ENCODE measurements at regions not wholly inside any gene's neighbourhood (a gene's known extent, or its start where the extent isn't known, plus 50 kb on each side); places are given as distances from the start of the nearest gene placed in this dataset.

GRCh38 chr6:127032971-127033370 lies 85.5 kb upstream of the RSPO3 start:
- H3K4me1 ChIP-seq (ENCODE audit: insufficient read depth, low read length, severe bottlenecking), result no peaks in the 10 kb centered on the region
- H2AFZ ChIP-seq (ENCODE audit: low read length), result no peak overlapping the region
- no peak overlapping the region for H3K27ac ChIP-seq (ENCODE audit: low read depth, low read length, poor library complexity, severe bottlenecking)
- H4K20me1 ChIP-seq (ENCODE audit: insufficient read depth, low read length), result no peaks in the 10 kb centered on the region
- H3K4me2 ChIP-seq (ENCODE audit: low read length), result no peak overlapping the region
- H3K27me3 ChIP-seq (ENCODE audit: insufficient read depth, low read length), result no peaks in the 10 kb centered on the region
- no peaks in the 10 kb centered on the region for H3K9me2 ChIP-seq (ENCODE audit: low read depth, low read length)
- no peaks in the 10 kb centered on the region for H3K36me3 ChIP-seq (ENCODE audit: insufficient read depth, low read length)
- H3K9ac ChIP-seq (ENCODE audit: low read length), result no peak overlapping the region
- H3K79me2 ChIP-seq (ENCODE audit: insufficient read depth, low read length), result no peaks in the 10 kb centered on the region
- H3K9me3 ChIP-seq (ENCODE audit: low read length), result no peaks in the 10 kb centered on the region
- H3F3A ChIP-seq (ENCODE audit: insufficient read depth, low read length), result no peaks in the 10 kb centered on the region
- TF ChIP-seq EZH2 (IDR thresholded peaks at IDR 0.05; ENCODE audit: borderline replicate concordance, low read length) (no peak), CTCF (IDR thresholded peaks at IDR 0.05; ENCODE audit: low read length) (no peak)
- H3K4me3 ChIP-seq (ENCODE audit: low read depth, low read length, poor library complexity, severe bottlenecking), result no peak overlapping the region

- Histone ChIP-seq H3K9ac (ENCODE audit: low read length) (no peak overlapping the region), H2AFZ (ENCODE audit: low read length) (no peak overlapping the region), H3K9me3 (ENCODE audit: low read length) (no peaks in the 10 kb centered on the region), H3K4me2 (ENCODE audit: low read length) (no peak overlapping the region), H3K4me3 (ENCODE audit: low read depth, low read length, poor library complexity, severe bottlenecking) (no peak overlapping the region), H3F3A (ENCODE audit: insufficient read depth, low read length) (no peaks in the 10 kb centered on the region), H3K9me2 (ENCODE audit: low read depth, low read length) (no peaks in the 10 kb centered on the region), H3K79me2 (ENCODE audit: insufficient read depth, low read length) (no peaks in the 10 kb centered on the region), H4K20me1 (ENCODE audit: insufficient read depth, low read length) (no peaks in the 10 kb centered on the region), H3K36me3 (ENCODE audit: insufficient read depth, low read length) (no peaks in the 10 kb centered on the region), H3K4me1 (ENCODE audit: insufficient read depth, low read length, severe bottlenecking) (no peaks in the 10 kb centered on the region), H3K27ac (ENCODE audit: low read depth, low read length, poor library complexity, severe bottlenecking) (no peak overlapping the region), H3K27me3 (ENCODE audit: insufficient read depth, low read length) (no peaks in the 10 kb centered on the region)
- TF ChIP-seq EZH2 (IDR thresholded peaks at IDR 0.05; ENCODE audit: borderline replicate concordance, low read length) (no peak), CTCF (IDR thresholded peaks at IDR 0.05; ENCODE audit: low read length) (no peak)
Measured at GRCh38 chr6:127051571-127052260, 66.8 kb upstream of the RSPO3 start.

GRCh38 chr6:127053032-127053874 lies 65.2 kb upstream of the RSPO3 start:
- H4K20me1 ChIP-seq (ENCODE audit: insufficient read depth, low read length), result no peaks in the 10 kb centered on the region
- no peak overlapping the region for H3K4me2 ChIP-seq (ENCODE audit: low read length)
- H3K9me3 ChIP-seq (ENCODE audit: low read length), result no peaks in the 10 kb centered on the region
- H3K79me2 ChIP-seq (ENCODE audit: insufficient read depth, low read length), result no peaks in the 10 kb centered on the region
- no peaks in the 10 kb centered on the region for H3K4me1 ChIP-seq (ENCODE audit: insufficient read depth, low read length, severe bottlenecking)
- no peak overlapping the region for H2AFZ ChIP-seq (ENCODE audit: low read length)
- H3K27ac ChIP-seq (ENCODE audit: low read depth, low read length, poor library complexity, severe bottlenecking), result no peak overlapping the region
- no peaks in the 10 kb centered on the region for H3K36me3 ChIP-seq (ENCODE audit: insufficient read depth, low read length)
- no peak for TF ChIP-seq EZH2 (IDR thresholded peaks at IDR 0.05; ENCODE audit: borderline replicate concordance, low read length)
- no peak for TF ChIP-seq CTCF (IDR thresholded peaks at IDR 0.05; ENCODE audit: low read length)
- no peak overlapping the region for H3K4me3 ChIP-seq (ENCODE audit: low read depth, low read length, poor library complexity, severe bottlenecking)
- H3K9me2 ChIP-seq (ENCODE audit: low read depth, low read length), result no peaks in the 10 kb centered on the region
- no peaks in the 10 kb centered on the region for H3K27me3 ChIP-seq (ENCODE audit: insufficient read depth, low read length)
- no peak overlapping the region for H3K9ac ChIP-seq (ENCODE audit: low read length)
- no peaks in the 10 kb centered on the region for H3F3A ChIP-seq (ENCODE audit: insufficient read depth, low read length)

All from OCI-LY1 (cell line).